ENCODE measurements at regions not wholly inside any gene's neighbourhood (a gene's known extent, or its start where the extent isn't known, plus 50 kb on each side); places are given as distances from the start of the nearest gene placed in this dataset.
A peak's percentile ranks its signal among the peaks of the same experiment; 100 is the strongest.

- ChIA-PET POLR2A (ENCODE audit: unreplicated experiment) (interaction anchor here (0.6 kb wide), 1 partner anchor 31 kb away, joined by 3 read pairs; no protein-coding TSS in a partner anchor), CTCF (no interaction called here)
- Histone ChIP-seq H3K4me3 (no peak overlapping the region), H3F3A (ENCODE audit: insufficient read depth, low read depth) (no peaks in the 10 kb centered on the region), H3K9me3 (ENCODE audit: insufficient read depth, low read depth) (no peaks in the 10 kb centered on the region), H3K27ac (peak overlapping the region; percentile 46), H4K20me1 (ENCODE audit: insufficient read depth) (no peaks in the 10 kb centered on the region), H2AFZ (peak overlapping the region; percentile 67; the same call in 1 of the 2 replicates), H3K9me2 (ENCODE audit: insufficient read depth) (no peaks in the 10 kb centered on the region), H3K36me3 (ENCODE audit: low read depth) (no peaks in the 10 kb centered on the region), H3K4me2 (no peak overlapping the region), H3K4me1 (replicated peaks; ENCODE audit: insufficient read depth) (no peaks in the 10 kb centered on the region), H3K27me3 (ENCODE audit: insufficient read depth, low read depth) (no peaks in the 10 kb centered on the region), H3K79me2 (ENCODE audit: low read depth) (no peaks in the 10 kb centered on the region)
- no TSS peak for BruUV-seq (replicated peaks)
- TF ChIP-seq EZH2 (IDR thresholded peaks at IDR 0.05; ENCODE audit: low read depth) (no peak), CTCF (conservative IDR thresholded peaks at IDR 0.05) (no peak)
- peak; percentile 17 to 71 for DNase-seq
- intact Hi-C loops (cut with micrococcal nuclease; ENCODE audit: unreplicated experiment): loop anchor here (1.0 kb wide), 1 partner anchor 8 kb away; no protein-coding TSS in a partner anchor
These were observed 168.8 kb upstream of the HS3ST1 start for GRCh38 chr4:11597506-11597905.

GRCh38 chr4:11596989-11597388 is 168.3 kb upstream of the HS3ST1 start:
- Histone ChIP-seq H3K79me2 (ENCODE audit: low read depth) (no peaks in the 10 kb centered on the region), H3K4me1 (replicated peaks; ENCODE audit: insufficient read depth) (no peaks in the 10 kb centered on the region), H3K27me3 (ENCODE audit: insufficient read depth, low read depth) (no peaks in the 10 kb centered on the region), H3F3A (ENCODE audit: insufficient read depth, low read depth) (no peaks in the 10 kb centered on the region), H3K4me3 (no peak overlapping the region), H3K4me2 (no peak overlapping the region), H3K36me3 (ENCODE audit: low read depth) (no peaks in the 10 kb centered on the region), H3K9me3 (ENCODE audit: insufficient read depth, low read depth) (no peaks in the 10 kb centered on the region), H3K27ac (peak overlapping the region; percentile 46; the same call in 1 of the 2 replicates), H4K20me1 (ENCODE audit: insufficient read depth) (no peaks in the 10 kb centered on the region), H3K9me2 (ENCODE audit: insufficient read depth) (no peaks in the 10 kb centered on the region), H2AFZ (no peak overlapping the region)
- ChIA-PET POLR2A (ENCODE audit: unreplicated experiment) (interaction anchor here (0.6 kb wide), 1 partner anchor 32 kb away, joined by 3 read pairs; no protein-coding TSS in a partner anchor), CTCF (no interaction called here)
- no TSS peak for BruUV-seq (replicated peaks)
- intact Hi-C loops (cut with micrococcal nuclease; ENCODE audit: unreplicated experiment): loop anchor here (1.0 kb wide), 1 partner anchor 8 kb away; no protein-coding TSS in a partner anchor
- DNase-seq: no peak
- TF ChIP-seq CTCF (conservative IDR thresholded peaks at IDR 0.05): no peak
- TF ChIP-seq EZH2 (IDR thresholded peaks at IDR 0.05; ENCODE audit: low read depth): no peak

GRCh38 chr4:11593576-11594116 is 165.0 kb upstream of the HS3ST1 start:
- peaks cover 16% of the 10 kb centered on the region for H3K4me1 ChIP-seq (replicated peaks; ENCODE audit: insufficient read depth)
- no peaks in the 10 kb centered on the region for H3K79me2 ChIP-seq (ENCODE audit: low read depth)
- intact Hi-C loops (cut with micrococcal nuclease; ENCODE audit: unreplicated experiment): no loop called here
- no peaks in the 10 kb centered on the region for H4K20me1 ChIP-seq (ENCODE audit: insufficient read depth)
- H3K9me3 ChIP-seq (ENCODE audit: insufficient read depth, low read depth): no peaks in the 10 kb centered on the region
- no TSS peak for BruUV-seq (replicated peaks)
- H3K27ac ChIP-seq: no peak overlapping the region
- H3K36me3 ChIP-seq (ENCODE audit: low read depth): no peaks in the 10 kb centered on the region
- H3F3A ChIP-seq (ENCODE audit: insufficient read depth, low read depth): 0 out of 2 replicates have a peak, but pooled peaks cover 9% of the 10 kb centered on the region
- no peak overlapping the region for H3K4me3 ChIP-seq
- no peak overlapping the region for H2AFZ ChIP-seq
- DNase-seq: no peak
- ChIA-PET CTCF (no interaction called here), POLR2A (ENCODE audit: unreplicated experiment) (no interaction called here)
- no peak overlapping the region for H3K4me2 ChIP-seq
- H3K9me2 ChIP-seq (ENCODE audit: insufficient read depth): no peaks in the 10 kb centered on the region
- H3K27me3 ChIP-seq (ENCODE audit: insufficient read depth, low read depth): no peaks in the 10 kb centered on the region
- TF ChIP-seq CTCF (conservative IDR thresholded peaks at IDR 0.05) (no peak), EZH2 (IDR thresholded peaks at IDR 0.05; ENCODE audit: low read depth) (no peak)

All from PC-9 (cell line).